HG03457 (cell line): ENCODE measurements at regions not wholly inside any gene's neighbourhood (a gene's known extent, or its start where the extent isn't known, plus 50 kb on each side); places are given as distances from the start of the nearest gene placed in this dataset.
A peak's percentile ranks its signal among the peaks of the same experiment; 100 is the strongest.

ENCODE experiments used
- ATAC-seq: cut with Tn5 transposase; IDR thresholded peaks from one replicate; pipeline ENCODE4 v1.9.1; 2021; ENCODE audit warnings: moderate number of reproducible peaks; ENCODE audit not compliant: unreplicated experiment

DNA sequence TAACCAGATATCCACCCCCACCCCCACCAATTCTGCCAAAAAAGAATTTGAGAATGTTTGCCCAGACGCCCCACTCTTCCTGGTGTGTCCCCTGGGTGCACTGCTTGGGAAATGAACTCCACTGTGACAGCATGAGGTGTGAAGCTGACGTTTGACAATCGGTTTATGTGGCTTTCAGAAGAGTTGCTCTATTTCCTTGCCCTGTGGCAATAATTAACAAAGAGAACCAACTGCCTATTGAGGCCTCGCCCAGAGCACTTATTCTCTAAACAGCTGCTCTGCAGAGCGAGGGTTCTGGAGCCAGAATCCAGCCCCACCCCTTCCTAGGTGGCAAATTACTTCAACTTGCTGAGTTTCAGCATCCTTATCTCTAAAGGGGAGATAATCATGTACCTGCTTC is 115.8 kb upstream of the SIX3 start:
- ATAC-seq = peak; percentile 90

DNA sequence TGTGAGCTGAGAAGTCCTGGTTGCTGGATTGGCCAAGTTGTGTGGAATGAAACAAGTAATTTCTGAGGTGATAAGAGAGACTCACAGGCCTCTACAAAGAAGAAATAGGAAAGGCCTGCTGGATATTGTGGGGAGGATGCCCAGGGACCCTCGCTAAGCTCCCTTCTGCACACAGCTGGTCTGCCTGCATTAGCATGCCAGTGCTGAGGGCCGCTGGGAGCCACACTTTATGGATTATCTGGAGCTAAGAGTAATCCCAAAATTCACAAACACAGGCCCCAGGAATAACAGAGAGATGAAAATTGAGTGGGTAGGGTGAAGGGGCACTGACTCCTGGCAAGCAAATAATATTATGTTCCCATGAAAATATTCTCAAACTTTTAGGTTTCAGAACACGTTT is 114.9 kb upstream of the SIX3 start:
- no peak for ATAC-seq

DNA sequence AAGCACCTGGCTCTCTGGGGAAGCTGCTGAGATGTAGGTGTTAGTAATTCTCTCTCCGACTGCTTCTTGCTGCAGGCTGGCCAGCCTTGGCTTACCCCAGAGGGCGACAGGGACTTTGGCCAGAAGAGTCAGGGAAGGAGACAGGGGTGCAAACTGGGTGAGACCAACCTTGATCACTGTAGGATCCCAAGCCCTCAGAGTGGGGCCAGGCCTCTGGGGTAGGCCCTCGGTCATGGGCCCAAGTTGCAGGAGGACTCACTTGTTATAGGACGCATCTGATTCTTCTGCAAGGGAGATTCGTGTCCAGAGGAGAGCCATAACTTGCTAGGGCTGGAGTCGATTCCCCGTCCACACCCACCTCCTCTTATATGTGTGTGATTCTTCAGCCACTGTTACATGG is 111.7 kb upstream of the SIX3 start:
- no peak for ATAC-seq

DNA sequence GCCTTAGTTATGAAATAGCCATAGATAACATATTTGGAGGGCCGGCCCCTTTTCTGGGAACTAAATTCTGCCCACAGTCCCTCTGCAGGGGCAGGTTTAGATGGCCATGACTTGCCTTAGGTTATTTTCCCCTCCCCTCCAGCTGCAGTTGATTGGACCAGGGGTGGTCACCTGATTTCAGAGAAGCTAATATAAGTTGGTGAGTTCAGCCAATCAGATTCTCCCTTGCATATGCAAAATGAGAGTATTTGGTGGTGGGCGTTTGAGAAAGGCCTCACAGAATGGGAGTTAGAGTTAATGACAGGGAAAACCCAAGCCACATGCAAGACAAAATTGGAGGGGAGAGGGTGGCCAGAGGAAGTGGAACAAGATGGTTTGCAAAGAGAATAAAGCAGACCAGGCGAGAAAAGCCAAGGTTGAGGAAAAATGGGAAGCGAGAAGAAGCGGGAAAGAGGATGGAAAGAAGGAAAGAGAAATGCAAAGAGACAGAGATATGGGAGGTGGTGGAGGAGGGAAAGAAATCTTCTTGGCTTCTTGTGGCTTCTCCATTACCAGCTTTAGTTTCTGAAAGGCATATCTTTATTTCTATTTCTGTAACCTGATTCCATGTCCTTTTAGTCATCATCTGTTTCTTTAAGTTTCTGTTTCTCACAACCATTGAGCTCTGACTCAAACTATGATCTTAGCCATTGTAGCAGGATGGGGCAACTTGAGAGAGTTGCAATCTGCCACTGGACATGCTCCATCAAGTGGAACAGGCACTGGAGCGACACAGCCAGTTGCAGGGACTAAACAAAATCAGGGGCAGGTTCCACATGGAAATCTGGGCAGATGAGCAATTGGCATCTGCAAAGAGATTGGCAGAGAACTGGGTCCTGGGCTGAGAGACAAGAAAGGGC is 108.1 kb upstream of the SIX3 start:
- ATAC-seq = no peak

DNA sequence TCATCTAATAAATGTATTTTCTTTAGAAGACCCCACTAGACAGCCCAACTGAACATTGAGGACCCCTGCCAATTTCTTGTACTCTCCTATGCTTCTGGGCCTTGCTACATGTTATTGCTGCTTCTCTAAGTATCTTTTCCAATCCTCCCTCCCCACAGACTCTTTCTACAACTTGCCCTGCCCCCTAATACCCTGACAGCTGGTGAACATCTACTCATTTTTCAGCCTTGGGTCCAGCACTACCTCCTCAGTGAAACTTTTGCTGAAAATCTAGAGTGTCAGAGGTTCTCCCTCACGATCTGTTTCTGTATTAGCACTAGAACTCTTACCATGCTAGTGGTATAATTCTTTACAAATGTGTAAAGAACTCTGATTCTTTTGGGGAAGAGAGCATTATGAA is 106.8 kb upstream of the SIX3 start:
- ATAC-seq = no peak

DNA sequence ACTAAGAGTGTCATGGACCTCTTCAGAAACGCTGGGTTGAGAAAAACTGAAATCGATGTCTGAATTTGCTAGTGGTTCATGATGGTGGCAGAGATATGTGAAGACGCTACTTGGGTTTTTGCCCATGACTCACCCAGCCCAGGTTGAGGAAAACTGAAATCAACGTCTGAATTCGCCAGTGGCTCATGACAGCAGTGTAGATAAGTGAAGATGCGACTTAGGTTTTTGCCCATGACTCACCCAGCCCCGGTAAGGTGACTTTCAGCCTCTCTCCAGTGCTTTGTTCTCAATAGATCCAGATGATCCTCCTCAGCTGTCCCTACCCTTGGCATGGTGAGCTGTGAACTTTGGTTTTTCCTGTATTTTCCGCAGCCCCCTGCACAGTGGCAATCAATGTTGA is 105.3 kb upstream of the SIX3 start:
- ATAC-seq = no peak

DNA sequence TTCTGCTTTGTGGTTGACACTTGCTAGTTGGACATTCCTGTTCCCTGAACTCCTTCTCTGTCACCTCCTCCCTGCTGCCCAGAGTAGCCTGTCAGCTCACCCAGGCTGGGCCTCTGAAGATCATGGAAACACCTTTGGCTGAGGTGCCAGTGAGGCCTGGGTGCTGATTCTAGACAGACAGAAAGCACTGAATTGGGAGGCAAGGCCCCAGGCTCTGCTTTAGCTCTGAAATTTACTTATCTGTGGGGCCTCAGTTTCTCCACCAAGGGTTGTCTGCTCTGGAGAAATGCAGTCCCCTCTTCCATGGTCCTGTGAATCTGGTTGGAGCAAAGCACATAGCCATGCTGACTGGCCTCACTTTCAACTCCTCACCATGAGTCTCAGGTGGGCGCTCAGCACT is 104.6 kb upstream of the SIX3 start:
- no peak for ATAC-seq

DNA sequence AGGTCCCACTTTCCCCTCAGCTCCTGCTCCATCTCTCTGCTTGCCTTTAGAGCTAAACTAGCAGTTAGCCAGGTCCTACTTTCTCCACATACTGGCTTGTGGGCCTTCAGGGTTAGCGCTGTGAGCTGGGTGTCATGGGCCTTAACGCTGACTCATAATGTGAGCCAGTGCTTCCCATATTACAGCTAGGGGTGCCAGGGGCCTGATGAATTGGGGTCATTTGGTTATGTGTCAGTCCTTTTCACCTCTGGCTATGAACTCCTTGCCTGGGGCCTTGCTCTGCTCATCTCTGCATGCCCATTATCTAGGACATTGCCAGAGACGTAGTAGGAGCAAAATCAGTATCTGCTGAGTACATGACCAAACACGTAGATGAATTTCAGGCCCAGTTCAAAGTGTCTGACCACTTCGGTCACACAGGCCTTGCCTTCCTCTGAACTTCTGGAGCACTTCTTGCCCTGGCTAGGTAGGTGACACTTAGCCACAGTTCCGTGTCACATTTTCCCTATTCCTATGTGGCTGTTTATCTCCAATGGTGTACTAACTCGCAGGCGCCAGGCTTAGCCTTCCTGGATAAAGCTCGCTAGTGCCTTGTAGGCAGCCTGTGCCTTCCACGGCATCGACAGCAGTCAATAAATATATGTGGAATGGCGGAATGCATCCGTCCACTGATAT is 103.2 kb upstream of the SIX3 start:
- ATAC-seq = no peak

DNA sequence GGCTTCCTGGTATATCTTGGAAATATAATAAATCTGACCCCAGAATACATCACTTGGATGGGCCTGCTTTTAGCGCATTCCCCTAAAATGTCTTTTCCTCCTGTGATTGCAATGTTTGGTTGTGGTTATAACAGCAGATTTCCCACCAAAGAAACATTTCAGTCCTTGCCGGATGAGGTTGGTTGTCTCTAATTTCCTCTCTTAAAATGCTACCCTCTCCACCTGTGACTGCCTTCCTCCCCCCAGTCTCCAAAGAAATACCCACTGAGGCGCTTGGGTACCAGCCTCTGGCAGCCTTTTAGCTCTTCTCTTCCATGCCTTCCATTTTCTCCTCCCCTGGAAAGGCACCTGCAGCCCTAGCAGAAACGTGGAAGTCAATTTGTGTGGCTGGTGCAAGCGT is 102.1 kb upstream of the SIX3 start:
- no peak for ATAC-seq

DNA sequence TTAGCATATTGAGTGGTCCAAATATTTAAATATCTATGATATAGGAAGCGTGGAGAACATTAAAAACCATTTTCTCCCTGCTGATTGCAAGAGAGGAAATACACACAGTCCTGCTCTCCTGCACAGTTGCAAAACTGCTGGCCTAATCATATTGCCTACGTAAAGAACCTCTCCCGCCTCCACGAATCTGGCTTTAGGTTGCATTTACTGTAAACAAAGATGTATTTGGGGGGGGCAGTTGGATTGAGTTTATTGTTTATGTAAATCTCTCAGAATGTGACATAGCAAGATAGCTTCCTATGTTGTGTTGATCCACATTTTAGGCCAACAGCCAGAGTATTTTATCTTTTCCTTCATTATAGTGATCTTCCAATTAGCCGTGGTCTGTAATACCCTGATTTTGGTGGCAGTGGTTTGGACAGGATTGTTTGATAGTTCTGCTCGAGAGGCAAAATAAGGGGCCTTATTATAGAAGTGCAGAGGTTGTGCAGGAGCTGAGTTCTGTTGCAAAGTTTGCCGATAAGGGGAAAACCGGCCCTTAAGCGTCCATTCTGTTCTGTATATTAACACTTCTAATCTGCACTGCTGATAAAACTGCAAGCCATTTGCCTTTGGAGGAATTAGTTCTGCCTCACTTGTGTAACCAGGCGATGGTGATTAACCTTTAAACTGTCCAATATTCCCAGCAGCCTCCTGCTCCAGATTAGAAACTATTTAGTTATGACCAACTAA is 101.6 kb upstream of the SIX3 start:
- ATAC-seq = no peak

DNA sequence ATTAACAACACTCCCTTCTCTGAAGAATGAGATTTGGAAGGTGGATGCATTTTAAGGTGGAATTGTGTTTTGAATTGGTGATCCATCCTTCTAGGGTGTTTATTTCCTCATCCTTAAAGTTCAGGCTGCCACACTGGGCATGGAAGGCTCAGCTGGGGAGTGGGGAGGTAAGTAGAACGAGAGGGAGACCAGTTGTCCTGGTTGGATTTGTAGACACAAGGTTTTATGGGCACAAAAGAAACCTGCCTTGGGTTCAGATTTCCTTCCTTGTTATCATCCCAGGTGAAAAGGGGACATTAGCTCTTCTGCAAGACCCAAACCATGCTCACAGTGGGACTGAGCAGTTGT is 101.0 kb upstream of the SIX3 start:
- ATAC-seq = no peak

DNA sequence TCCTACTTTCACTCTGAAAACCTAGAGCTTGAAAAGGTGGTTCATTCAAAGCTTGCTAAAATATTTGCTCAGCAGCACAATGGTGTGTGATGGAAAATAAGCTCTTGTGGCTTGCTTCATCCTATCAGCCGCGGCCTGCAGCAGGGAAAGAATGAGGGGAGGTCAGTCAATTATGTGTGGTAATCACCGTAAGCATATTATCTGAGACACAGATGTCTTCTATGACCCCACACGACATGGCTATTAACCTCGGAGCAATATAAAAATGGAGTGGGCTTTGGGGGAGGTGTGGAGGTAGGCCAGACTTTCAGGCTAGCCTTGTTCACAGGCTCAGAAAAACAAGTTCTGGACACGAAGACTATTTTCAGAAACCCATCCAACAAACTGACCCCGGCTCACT is 98.4 kb upstream of the SIX3 start:
- no peak for ATAC-seq

DNA sequence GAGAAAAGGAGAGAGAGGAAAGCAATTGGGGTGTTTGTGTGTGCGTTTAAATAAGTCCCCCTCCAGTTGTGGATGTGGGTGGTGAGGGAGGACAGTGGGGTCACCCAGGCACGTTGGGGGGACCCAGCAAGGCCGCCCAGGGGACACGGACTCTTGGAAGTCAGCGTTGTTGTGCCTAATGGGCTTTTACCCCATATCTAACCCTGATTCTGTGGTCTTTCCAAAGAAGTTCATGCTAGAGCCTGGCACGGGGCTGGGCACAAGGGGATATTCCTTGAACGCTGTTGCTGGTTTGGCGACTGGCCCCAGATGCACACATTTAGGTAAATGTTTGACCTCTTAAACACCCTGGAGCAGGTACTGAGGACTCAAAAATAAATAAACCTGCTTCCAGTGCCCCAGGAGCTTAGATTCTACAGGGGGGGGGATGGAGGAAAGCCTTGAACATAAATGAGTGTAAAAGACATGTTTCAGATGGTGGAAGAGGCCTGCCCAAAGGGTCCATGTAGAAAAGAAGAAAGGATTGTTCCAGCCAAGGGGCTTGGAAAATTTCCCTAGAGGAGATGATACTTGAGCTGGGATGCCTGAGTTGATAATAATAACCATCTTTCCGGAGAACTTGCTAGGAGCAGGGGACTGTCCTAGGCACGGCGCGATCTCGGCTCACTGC is 97.7 kb upstream of the SIX3 start:
- ATAC-seq = no peak

DNA sequence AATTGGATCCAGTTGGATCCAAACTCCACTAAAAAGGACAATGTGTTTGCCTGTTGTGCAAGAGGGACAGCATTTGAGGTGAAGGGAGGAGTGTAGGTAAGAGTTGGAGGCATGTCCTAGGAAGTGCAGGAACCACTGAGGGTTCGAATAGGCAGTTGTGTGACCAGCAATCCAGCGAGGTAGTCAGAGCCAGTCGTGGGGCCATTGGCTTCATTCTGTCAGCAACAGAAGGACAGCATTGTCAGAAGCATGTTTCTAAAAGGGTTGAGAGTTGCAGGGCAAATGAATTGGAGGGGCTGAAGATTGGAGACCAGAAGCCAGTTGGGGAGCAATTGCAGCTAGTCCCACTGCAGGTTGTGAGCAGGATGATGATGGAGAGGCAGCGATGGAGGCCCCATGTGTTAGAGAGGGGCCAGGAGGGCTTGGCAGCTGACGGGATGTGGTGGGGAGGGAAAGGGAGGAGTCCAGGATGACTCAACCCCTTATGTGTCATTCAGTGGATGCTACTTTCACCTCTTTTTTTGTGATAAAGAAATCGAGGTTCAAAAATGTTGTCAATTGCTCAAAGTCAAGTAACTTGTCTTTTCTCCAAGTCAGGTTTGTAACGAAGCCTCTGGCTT is 96.7 kb upstream of the SIX3 start:
- ATAC-seq = no peak

DNA sequence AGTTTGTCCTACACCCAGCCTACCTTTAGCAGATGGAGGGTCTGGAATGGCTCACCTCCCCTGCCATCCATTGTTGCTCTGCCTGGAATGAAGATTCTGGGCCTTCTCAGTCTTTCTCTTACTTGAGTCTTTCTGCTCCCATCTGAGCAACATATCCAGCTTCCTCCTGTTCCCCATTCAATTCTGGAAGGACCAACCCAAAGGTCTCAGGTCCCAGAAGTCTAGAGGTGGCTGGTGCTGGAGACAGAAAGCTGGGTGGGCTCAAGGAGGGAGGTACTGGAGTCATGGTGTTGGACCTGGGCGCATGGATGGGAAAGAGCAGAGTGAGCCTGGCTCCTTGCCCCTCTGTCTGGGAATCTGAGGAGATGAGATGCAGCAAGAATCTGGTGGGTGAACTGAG is 93.5 kb upstream of the SIX3 start:
- no peak for ATAC-seq

DNA sequence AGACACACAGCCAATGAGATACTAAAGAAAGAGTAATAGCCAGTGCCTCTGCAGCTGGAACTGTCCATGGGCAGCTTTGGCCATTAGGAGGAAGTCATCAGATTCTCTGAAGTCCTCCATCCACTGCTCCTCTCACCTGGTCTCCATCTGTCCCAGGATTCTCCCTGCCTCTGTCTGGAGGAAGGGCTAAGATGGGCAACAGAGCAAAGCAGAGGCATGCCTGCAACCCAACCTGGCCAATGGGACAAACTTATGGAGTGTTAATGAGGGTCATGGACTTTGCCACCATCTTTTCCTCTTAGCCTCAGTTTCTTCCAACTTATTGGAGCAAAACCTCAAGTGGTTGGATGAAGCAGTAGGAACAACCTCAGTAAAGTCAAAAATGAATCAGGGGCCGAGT is 91.5 kb upstream of the SIX3 start:
- ATAC-seq = no peak

DNA sequence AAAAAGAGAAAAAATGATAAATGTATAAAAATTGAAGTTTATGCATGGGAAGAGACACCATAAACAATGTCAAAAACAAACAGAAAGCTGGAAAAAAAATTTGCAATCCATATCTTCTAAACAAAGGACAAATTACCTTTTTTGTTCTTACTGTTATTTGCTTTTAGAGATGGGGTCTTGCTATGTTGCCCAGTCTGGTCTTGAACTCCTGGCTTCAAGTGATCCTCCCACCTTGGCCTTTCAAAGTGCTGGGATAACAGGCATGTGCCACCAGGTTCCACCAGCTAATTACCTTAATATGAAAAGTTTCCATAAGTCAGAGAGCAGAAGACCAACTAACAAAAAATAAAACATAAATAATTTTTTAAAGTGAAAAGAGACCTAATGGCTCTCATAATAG is 90.0 kb upstream of the SIX3 start:
- no peak for ATAC-seq

DNA sequence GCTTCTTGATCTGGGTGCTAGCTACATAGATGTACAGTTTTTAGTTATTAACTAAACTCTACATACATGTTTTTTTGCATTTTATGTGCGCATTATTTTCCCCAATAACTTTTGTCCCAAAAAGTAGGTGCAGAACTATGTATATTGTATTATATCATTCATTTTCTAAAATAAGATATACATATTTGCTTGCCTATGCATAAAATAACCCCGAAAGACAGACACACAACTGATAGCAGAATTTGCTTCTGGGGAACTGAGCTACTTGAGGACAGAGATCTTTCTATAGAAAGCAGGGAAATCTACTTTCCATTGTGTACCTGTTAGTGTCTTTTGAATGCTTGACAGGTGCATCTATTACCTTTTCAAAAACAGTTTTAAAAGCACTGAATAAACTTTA is 88.9 kb upstream of the SIX3 start:
- no peak for ATAC-seq

DNA sequence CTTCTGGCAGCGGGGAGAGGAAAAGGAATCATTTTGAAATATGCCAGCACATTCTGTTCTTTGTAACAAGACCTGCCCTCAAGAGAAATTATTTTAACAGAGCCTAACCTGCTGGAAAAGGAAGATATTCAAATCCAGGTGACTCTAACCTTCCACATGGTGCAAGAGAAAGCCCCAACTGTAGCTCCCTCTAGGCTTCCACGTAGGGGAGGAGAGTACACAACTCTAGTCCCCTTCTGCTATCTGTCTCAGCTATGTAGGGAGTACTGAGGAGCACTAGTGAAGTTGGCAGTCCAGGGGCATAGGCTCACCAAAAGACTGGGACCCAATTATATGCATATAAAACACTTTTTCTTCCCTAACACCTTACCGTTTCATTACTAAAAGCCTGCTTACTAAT is 82.2 kb upstream of the SIX3 start:
- no peak for ATAC-seq

DNA sequence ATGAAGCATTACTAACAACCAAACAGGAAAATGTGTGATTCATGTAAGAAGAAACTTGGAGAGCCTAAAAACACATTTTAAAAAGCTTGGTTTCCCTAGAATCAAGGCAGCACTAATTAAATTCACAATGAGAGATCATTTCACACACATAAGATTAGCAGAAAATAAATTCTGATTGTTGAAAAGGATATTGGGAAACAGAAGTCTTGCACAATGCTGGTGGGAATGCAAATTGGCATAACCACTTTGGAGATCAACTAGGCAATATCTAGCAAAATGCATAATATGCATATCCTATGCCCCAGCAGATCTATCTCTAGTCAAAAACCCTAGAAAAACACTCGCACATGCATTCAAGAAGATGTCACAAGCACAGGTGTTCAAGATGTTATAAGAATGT is 75.3 kb upstream of the SIX3 start:
- ATAC-seq = no peak

DNA sequence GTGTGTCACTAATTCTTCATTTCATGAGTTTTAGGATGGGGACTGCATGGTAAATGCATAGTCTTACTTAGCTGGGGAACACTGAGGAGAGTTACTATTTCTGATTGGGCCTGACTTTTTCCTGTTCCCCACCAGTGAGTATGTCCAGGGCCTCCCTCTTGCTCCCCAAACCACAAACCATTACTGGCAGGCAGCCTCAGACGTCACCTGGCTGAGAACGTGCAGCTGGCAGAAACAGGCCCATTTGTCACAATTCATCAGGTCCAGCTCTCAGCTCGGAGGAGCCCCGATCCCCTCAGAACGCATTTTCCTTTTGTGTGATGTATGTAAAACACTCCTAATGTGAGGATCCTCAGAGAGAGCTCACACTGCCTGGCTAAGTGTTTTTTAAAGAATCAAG is 71.7 kb upstream of the SIX3 start:
- ATAC-seq = no peak
